Breast epithelium (tissue), 3 donors: ENCODE measurements at regions not wholly inside any gene's neighbourhood (a gene's known extent, or its start where the extent isn't known, plus 50 kb on each side); places are given as distances from the start of the nearest gene placed in this dataset.

Experiments used
- POLR2AphosphoS5 ChIP-seq, 3 donors: sonication (generic); formaldehyde crosslinking; IDR thresholded peaks; one replicate each; pipeline ENCODE4 v1.6.1; 2017; ENCODE audit warnings: antibody characterized with exemption in 3 of 3
- TF ChIP-seq, protein P1 (sequence below), 3 donors: fragments of 450-650 bp; IDR thresholded peaks; one replicate each; pipeline ENCODE4 v1.5.1; 2016 to 2017; ENCODE audit warnings: antibody characterized with exemption in 3 of 3, mild to moderate bottlenecking in 3 of 3, moderate library complexity in 3 of 3

- TF ChIP-seq, protein P1, sequence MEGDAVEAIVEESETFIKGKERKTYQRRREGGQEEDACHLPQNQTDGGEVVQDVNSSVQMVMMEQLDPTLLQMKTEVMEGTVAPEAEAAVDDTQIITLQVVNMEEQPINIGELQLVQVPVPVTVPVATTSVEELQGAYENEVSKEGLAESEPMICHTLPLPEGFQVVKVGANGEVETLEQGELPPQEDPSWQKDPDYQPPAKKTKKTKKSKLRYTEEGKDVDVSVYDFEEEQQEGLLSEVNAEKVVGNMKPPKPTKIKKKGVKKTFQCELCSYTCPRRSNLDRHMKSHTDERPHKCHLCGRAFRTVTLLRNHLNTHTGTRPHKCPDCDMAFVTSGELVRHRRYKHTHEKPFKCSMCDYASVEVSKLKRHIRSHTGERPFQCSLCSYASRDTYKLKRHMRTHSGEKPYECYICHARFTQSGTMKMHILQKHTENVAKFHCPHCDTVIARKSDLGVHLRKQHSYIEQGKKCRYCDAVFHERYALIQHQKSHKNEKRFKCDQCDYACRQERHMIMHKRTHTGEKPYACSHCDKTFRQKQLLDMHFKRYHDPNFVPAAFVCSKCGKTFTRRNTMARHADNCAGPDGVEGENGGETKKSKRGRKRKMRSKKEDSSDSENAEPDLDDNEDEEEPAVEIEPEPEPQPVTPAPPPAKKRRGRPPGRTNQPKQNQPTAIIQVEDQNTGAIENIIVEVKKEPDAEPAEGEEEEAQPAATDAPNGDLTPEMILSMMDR (IDR thresholded peaks at IDR 0.05): no peak
- TF ChIP-seq POLR2AphosphoS5 (IDR thresholded peaks at IDR 0.05): no peak
These were observed 457.2 kb upstream of the CADM1 start for GRCh38 chr11:115961159-115962003.
